Stimulated activated CD8-positive, alpha-beta memory T cell treated with anti-CD3 and anti-CD28 coated beads, Interleukin-4, amount 100 ng/mL, for 24 hours (primary cell): ENCODE measurements at regions not wholly inside any gene's neighbourhood (a gene's known extent, or its start where the extent isn't known, plus 50 kb on each side); places are given as distances from the start of the nearest gene placed in this dataset.
"Not testable (repeated sequence)": the region's sequence is repeated elsewhere in the genome, so short reads cannot be mapped to it uniquely, and the experiment has no call there.

Source experiments
- DNase-seq: peaks from one replicate; pipeline ENCODE4 v3.0.0-alpha.2; 2020; ENCODE audit warnings: low read depth

DNA sequence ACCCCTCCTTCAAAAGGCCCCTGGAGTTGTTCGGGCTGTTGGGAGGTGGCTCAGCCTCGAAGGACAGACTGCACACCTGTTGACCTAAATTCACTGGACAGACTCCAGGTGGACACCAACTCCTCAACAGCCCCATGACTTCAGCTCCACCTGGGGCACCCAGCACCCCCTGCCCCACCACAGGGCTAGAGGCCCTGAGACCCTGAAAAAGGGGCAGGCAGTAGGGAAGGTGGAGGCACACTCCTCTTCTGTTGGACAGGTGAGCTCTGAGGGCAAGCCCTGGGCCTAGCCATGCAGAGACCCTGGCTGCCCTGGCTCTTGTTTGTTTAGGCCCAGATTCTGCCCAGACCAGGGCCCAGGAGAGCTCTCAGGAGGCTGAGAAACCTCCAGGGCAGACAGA, 409.7 kb upstream of the CAMK1G start:
- DNase-seq: not testable (repeated sequence)

DNA sequence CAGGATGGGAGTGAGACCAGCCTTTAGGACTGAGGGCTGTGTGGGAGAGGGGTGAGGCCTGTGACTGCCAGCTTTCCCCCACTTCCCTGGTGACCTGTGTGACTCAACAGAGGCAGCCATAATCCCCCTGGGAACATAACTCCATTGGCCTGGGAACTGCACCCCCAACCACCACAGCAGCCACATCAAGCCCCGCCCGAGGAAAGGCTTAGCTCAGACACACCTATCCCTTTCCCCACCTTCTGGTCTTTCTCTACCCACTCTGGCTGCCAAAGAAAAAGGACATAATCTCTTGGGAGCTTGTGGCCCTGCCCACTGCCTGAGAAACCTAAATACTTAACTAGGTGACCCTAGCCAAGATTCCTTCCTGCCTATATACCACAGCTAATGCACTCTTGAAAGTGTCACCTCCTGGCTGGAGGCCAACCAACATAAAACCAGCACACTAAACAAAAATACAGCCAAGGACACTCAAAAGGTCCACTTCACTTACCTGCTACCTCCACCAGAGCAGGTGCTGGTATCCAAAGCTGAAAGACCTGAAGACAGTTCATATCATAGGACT, 406.6 kb upstream of the CAMK1G start:
- no peak for DNase-seq

DNA sequence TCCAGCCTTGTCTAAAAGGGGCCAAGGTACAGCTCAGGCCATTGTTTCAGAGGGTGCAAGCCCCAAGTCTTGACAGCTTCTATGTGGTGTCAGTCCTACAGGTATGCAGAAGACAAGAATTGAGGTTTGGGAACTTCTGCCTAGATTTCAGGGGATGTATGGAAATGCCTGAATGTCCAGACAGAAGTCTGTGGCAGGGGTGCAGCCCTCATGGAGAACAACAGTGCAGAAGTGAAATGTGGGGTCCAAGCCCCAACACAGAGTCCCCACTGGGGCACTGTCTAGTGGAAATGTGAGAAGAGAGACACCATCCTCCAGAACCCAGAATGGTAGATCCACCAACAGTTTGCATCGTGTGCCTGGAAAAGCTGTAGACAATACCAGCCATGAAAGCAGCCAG, 400.3 kb upstream of the CAMK1G start:
- no peak for DNase-seq

DNA sequence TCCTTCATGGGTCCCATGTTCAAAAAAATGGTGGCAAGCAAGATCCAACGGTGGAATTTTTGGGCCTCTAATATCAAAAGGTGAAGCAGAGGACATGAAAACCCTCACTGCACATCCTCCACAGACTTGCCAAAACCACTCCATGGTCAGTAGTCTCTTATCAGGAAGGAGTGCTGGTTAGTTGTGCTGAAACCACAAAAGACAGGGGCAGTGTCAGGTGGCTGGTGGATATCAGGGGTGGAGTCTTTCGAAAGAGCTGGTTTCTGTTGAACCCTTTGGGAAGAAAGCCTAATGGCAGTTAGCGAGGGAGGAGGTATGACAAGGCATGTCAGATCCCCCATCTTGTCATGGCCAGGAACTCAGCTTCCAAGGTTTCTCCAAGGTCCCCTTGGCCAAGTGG, 395.9 kb upstream of the CAMK1G start:
- no peak for DNase-seq

DNA sequence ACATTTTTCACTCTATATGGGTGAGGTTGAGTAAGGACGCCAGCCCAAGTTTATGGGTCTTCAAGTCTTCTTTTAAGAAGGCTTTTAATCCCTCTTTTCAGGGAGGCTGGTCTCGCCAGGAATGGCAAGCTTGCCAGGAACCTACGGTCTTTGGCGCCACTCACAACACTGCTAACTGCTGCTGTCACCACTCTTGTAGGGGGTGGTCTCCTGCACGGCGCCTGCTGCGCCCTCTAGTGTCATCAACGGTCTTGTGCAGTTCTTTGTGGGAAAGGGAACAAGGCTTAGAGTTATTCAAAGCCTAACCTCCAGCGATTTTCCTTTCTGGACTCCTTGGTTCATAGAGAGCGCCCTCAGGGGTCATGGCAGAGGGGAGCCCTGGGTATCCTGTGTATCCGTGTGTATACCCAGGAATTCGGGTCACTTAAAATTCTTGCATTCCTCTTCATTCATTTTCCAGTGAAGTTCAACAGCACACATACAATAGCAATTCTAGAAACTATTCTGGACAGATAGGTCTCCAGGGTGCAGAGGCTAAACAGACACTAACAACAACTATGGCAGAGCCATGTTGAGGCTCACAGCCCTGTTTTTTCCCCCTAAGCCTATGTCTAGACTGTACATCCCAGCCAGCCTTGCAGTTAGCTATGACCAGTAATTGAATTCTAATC, 392.8 kb upstream of the CAMK1G start:
- no peak for DNase-seq

DNA sequence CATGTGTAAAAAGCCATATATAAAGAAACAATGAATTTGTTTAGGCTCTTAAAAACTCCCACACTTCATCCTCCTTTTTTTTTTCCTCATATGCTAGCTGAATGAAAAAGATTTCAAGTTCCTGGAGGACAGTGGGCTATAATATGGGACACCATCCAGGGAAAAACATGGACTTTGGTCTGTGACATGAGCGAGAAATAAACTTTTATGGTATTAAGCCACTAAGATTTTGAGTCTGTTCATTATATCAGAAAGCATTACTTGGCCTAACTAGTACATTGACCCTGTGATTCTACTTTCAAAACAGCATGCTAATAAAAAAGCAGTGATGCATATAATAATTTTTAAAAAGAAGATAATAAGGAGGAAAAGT, 392.3 kb upstream of the CAMK1G start:
- DNase-seq: no peak

DNA sequence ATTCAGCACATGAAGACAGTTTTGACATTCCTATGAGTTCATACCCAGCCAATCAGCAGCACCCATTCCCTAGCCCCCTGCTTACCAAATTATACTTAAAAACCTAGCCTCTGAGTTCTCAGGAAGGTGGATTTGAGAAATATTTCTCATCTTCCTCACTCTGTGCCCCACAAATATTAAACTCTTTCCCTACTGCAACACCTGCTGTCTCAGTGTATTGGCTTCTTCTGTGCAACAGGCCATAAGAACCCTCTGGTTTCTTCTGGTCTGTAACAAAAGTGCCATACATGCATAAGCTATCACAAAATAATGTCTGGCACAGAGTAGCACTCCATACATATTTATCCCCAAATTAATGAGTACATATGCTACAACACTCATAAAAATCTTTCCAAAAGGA, 387.4 kb upstream of the CAMK1G start:
- no peak for DNase-seq

DNA sequence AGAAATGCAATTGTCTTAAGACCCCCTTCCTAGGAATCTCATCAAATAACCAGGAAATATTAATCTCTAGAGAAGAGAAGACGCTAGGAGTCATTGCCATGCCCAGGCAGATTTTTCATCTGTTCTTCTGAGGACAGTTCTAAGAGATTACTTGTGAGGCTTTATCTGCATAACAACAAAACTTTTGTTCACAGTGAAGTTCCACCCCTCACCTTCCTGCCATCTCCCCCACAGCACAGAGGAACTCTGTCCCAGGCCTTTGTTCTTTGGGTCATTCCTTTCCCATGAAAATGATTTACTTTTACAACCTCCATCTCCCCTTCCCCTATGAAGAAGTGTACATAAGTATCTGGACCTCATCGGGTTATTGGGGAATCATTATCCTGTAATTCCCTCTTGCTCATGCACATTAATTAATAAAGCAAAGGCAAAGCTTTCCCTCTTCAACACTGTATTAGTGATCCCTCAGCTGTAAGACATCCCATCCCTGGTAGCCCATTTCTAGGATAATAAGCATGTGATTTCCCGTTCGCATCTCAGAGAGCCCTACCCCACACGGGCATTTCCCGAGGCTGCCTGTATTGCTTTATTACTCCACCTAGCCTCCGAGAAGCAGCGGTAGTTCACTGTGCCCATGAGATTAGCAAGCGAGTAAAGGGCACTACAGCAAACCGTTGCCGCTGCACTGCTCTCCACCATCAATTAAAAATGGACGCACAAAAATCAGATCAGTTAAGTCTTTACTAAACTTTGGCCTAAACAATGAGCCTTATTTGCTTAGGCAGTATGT, 384.4 kb upstream of the CAMK1G start:
- no peak for DNase-seq

DNA sequence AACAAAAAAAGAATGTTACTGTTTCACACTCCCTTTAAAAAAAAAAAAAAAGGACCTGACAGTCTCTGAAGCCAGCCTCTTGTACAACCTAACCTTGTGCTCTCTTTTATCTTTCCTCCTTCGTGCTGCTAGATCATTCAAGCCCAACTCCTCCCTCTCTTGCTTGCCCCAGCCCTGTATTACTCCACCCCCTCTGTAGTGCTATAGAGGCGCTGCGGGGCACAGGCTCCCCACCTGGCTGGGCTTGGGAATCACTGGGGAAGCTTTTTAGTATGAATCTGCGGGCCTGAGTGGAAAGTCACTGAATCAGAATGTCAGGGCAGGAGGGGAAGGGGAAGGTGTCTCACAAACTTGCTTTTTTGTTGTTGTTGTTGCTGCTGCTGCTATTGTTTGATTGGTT, 383.7 kb upstream of the CAMK1G start:
- no peak for DNase-seq

DNA sequence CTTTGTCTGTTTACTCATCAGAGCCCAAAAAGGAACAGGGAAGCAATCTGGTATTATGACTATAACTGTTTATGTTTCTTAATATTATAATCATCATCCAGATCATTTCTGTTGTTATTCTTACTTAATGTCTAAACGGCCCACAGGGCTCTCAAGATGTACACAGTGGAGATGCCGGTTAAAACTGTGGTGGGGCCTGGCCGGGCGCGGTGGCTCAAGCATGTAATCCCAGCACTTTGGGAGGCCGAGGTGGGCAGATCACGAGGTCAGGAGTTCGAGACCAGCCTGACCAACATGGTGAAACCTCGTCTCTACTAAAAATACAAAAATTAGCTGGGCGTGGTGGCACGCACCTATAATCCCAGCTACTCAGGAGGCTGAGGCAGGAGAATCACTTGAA, 381.2 kb upstream of the CAMK1G start:
- not testable (repeated sequence) for DNase-seq

DNA sequence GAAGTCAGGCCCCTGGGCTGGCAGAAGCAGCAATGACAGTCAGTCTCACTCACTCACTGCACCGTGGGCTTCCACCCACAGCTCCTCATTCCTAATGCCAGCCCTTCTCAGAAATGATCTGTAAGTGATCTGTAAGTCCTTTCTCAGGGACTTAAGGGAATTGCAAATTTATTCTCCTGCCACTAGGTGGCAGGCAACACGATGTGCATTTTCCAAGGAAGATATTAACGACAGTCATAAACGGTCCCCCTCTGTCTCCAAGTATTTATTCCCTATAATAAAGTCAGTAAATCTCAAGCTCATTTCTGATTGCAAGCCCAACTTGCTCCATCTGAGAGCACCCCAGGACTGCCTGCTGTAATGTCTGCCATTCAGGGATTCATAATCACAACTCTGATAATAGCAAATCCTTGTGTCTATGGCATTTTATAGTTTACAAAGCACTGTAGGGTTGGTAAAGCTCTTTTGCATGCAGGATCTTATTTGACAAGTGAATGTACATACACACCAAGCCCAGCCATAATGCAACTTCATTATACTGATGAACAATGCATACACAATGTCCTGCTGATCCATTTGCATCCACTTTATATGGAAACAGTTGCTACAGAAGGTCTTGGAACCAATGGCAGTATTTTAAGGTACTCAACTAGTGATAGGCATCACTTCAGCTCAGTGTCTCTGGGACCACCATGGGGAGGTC, 380.5 kb upstream of the CAMK1G start:
- DNase-seq: no peak

DNA sequence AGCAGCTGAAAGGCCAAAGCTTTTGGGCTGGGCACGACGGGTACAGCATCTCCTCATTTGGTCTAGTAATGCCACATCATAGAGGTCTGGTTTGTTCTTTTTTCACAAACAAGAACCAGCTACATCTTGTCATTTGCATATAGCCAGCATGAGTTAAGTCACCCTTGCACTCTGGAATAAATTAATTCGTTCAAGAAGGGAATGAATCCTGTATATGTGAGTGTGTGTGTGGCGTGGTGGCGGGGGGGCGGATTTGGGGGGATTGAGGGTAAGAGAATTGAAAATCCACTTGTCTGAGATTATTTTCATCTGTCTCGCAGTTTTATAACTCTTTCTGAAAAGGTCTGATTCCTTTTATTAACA, 380.0 kb upstream of the CAMK1G start:
- DNase-seq: no peak

DNA sequence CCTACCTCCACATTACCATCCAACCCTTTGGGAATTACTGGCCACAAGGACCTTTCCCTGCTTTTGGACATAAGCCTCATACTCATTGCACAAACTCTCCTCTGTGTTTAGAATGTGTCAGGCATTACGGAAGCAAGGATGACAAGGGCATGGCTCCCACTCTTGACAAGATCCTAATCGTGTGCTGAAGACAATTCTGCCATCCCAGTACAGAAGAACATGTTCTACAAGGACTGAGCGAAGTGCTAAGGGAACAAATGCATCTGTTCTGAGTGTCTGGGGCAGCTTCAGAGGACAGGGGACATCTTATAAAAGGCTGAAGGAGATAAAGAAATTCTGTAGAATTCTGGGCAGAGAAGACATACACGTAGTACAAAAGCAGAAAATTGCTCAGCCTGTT, 378.5 kb upstream of the CAMK1G start:
- DNase-seq: no peak

DNA sequence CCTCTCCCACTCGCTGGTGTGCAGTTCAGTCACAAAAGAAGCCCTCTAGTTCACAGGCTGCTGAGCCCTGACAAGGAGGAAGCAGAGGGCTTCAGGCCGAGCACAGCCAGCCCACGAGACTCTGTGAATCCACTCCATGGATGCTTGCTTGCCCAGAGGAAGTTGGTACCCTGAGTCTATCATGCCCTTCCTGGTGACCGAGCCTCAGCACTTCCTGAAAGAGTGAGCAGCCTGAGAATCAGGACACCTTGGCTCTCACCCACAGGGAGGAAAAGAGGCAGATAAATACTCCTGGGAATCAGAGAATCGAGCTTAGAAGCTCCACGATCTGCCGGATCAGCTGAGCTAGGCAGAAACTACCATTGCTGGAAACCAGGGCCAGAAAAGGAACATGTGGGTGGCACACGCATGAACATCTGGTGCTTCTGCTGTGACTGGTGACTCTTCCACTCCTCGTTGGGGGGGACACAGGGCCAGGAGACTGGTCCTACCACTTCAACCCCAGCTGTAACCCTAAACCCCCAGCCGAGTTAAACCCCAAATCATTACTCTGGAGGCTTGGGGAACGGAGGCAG, 376.3 kb upstream of the CAMK1G start:
- DNase-seq: no peak

DNA sequence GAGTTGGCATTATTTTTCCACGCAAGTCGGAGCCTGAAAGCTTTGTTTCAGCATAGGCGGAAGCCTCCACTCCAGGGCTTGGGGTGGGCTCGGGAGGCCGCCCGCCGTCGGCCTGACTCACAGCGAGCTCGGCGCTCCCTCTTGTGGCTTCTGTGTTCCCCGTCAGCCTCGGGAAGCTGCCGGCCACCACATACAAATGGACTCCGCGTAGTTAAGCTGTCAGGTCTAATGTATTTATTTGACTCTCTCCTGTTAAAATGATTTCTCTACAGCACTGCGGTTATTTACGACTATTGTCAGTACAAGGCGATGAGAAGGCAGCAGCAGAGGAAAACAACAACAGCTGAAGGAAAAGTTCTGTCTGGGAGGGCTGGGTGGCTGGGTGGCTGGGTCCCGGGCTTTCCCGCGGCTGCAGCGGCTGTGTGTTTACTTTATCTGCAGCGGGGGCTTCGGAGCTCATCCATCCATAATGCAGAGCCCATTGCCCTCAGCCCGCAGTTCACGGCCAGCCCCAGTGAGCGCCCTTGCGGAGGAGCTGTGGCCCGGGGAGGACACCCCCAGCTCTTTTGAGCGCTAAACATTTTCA, 375.7 kb upstream of the CAMK1G start:
- DNase-seq: no peak

DNA sequence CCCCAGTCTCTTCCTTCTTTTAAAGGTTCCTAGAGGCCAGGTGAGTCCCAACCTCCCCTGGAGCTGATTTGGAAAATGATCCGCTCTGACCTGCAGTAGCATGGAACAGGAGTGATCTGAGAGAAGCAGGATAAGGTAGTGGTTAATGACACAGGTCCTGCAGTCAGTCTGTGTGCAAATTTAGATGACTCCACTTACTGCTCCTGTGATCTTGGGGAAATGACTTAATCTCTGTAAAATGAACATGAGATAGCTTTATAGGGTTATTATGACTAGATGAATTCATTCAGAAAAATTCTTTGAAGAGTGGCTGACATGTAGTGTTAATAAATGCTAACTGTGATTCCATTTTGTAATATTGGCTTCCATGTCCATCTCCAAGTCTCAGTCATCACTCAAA, 374.9 kb upstream of the CAMK1G start:
- no peak for DNase-seq

DNA sequence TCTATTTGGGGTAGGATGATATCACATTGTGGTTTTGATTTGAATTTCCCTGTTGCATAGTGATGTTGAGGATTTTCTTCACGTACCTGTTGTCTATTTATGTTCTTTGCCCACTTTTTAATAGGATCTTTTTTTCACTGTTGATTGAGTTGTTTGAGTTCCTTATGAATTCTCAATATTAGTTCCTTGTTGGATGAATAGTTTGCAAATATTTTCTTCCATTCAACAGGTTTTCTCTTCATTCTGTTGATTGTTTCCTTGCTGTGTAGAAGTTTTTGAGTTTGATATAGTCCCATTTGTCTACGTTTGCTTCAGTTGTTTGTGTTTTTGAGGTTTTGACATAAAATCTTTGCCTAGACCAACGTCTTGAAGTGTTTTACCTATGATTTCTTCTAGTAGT, 369.5 kb upstream of the CAMK1G start:
- DNase-seq: no peak

DNA sequence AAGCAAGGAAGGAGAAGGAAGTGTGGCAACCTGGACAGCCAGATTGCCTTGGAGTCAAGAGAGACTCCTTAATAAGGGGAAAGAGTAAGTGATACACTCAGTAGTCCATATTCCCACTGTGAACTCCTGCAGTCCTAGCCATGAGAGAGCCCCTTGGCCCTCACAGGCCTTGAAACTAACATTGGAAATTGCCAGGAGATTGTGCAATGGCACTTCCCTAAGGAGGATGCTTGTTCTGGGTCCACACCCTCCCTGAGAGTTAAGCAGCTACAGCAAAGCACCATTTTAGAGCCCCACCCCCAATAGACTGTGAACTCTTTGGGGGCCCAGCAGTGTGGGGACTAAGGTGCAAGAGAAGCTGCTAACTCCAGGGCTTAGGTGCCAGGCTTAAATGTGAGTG, 367.7 kb upstream of the CAMK1G start:
- no peak for DNase-seq

DNA sequence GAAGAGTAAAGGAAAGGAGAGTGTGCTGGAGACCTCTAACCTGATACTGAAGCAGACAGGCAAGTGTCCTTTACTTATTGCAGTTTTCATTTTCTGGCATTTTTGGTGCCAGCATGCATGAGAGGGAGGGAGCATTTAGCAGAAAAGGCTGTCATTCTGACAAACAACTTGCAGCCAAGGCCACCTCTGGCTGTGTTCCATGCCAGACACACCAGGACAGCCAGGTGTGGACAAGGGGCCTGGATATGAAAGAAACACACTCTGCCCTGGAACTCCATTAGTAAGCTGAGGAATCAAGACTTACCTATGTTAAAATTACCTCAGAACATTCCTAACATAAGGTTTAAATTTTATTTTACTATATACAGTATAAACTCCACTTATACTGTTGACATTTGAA, 365.4 kb upstream of the CAMK1G start:
- DNase-seq: no peak

DNA sequence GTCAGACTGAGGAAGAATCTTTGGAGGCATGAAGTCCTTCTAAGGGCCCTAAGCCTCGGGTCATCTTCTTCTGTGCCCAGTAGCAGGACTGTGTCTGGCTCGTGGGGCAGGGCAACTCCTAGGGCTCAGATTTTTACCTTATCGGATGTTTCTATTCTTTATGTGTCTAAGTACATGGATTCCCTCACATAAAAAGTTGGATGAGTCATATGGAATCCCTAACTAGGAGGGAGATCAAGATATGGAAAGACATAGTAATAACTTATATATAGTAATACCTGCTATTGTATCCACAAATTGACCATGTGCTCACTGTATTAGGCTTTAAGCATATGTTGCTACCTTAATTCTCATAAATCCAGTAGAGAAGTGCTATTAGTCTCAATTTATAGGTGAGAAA, 364.5 kb upstream of the CAMK1G start:
- DNase-seq: no peak

DNA sequence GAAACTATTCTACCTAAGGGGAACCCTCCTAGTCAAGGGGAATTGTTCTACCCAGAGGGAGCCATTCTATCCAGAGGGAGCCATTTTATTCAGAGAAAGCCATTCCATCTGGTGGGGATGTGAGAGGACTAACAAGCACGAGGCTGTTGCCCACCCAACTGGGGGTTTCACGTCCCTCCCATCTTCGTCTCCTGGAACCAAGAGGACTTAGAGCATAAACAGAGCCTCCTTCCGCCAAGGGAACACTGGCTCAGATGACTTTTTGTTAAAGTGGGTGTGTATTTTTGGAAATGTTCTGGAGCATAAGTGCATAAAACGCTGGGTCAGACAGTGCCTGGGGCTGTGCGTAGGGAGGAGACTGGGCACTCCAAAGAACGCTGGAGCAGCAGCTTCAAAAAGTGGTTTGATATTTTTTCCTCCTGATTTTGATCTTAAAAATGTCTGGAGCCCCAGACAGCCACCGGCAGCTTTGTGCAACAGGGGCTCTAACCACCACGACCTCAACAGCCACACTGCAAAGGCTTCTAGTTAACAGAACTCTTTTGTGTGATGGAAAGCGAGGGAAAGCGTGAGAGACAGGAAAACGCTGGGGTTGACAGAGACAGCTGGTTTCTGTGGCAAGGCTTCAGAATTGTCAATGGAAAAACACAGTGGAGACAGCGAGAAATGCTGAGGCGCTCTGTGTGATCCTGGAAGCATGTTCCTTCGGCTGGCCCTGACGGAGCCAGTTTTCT, 363.6 kb upstream of the CAMK1G start:
- no peak for DNase-seq

DNA sequence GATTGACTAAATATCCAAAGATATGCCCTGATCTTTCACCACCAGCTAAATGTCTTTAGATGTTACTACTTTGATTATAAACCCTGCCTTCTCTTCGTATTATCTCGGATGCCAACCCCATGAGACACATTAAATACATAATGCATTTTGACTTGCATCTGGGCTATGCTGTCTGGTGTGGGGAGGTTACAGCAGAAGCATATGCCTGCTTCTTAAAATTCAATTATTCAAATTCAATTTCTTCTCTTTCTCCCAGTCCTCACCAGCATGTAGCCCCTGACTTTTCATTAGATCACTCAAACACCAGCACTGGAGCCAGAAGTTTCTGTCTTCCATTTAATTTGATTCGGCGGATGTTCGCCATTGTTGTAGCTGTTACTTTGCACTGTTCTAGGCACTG, 360.7 kb upstream of the CAMK1G start:
- no peak for DNase-seq
